Upper lobe of right lung (tissue), 1 donor: ENCODE measurements at regions not wholly inside any gene's neighbourhood (a gene's known extent, or its start where the extent isn't known, plus 50 kb on each side); places are given as distances from the start of the nearest gene placed in this dataset.
"Not testable (repeated sequence)": the region's sequence is repeated elsewhere in the genome, so short reads cannot be mapped to it uniquely, and the experiment has no call there.

ENCODE experiments used
- ATAC-seq: fragments of 200-7000 bp; cut with Tn5 transposase; one replicate; pipeline ENCODE4 v1.9.1; 2020; ENCODE audit warnings: mild to moderate bottlenecking, moderate library complexity
- DNase-seq: peaks from one replicate; pipeline ENCODE4 v3.0.0-alpha.2; 2020
- H3K27ac ChIP-seq: fragments of 200-600 bp; one replicate; pipeline ENCODE4 v1.8.0; 2022
- H3K27me3 ChIP-seq: fragments of 200-600 bp; one replicate; pipeline ENCODE4 v1.8.0; 2022; ENCODE audit warnings: mild to moderate bottlenecking
- H3K36me3 ChIP-seq: fragments of 200-600 bp; one replicate; pipeline ENCODE4 v1.8.0; 2022
- H3K4me1 ChIP-seq: fragments of 200-600 bp; one replicate; pipeline ENCODE4 v1.8.0; 2022
- H3K4me3 ChIP-seq: fragments of 200-600 bp; one replicate; pipeline ENCODE4 v1.8.0; 2022; ENCODE audit warnings: mild to moderate bottlenecking
- H3K9me3 ChIP-seq: fragments of 200-600 bp; one replicate; pipeline ENCODE4 v1.8.0; 2022
- intact Hi-C: fragments of 100-400 bp; cut with DNase I; formaldehyde crosslinking; loops from one replicate; pipeline ENCODE4 v1.11.0; 2022
- TF ChIP-seq, protein P1 (sequence below): fragments of 200-600 bp; IDR thresholded peaks from one replicate; pipeline ENCODE4 v1.8.0; 2022; ENCODE audit warnings: antibody characterized with exemption
- donor health status: DM: no; HTN: yes; CAD: no; lungs with severe emphysema.

DNA sequence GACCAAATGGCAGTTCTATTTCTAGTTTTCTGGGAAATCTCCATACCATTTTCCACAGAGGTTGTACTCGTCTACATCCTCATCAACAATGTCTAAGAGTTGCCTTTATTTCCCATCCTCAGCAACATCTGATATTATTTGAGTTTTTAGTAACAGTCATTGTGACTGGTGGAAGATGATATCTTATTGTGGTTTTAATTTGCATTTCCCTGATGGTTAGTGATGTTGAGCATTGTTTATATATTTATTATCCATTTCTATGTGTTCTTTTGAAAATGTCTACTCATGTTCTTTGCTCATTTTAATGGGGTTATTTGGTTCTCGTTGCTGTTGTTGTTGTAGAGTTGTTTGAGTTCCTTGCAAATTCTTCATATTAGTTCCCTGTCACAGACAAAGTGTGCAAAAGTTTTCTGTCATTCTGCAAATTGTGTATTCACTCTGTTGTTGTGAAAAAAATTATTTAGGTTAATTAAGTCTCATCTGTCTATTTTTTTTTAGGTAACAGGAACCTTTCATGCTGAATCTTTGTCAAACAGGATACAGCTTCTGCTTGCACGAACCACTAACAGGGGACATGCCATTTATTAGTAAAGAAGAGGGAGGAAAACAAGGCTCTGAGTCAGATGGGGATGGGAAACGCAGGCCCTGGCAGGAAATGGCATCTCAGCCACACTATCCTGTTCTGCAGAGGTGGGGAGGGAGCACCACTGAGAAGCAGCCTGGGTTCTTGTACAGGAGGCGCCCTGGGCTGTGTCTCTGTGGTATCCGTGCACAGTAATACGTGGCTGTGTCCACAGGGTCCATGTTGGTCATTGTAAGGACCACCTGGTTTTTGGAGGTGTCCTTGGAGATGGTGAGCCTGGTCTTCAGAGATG lies 1196.7 kb downstream of the TMEM121 start:
- H3K4me3 ChIP-seq, DNase-seq, H3K27me3 ChIP-seq, ATAC-seq, intact Hi-C loops, H3K27ac ChIP-seq, H3K9me3 ChIP-seq, H3K36me3 ChIP-seq, H3K4me1 ChIP-seq: not testable (repeated sequence)

GRCh38 chr14:106727962-106728361 lies 1201.6 kb downstream of the TMEM121 start:
- H3K4me1 ChIP-seq, H3K27me3 ChIP-seq, H3K4me3 ChIP-seq, DNase-seq, intact Hi-C loops, ATAC-seq, H3K9me3 ChIP-seq, H3K27ac ChIP-seq, H3K36me3 ChIP-seq: not testable (repeated sequence)

DNA sequence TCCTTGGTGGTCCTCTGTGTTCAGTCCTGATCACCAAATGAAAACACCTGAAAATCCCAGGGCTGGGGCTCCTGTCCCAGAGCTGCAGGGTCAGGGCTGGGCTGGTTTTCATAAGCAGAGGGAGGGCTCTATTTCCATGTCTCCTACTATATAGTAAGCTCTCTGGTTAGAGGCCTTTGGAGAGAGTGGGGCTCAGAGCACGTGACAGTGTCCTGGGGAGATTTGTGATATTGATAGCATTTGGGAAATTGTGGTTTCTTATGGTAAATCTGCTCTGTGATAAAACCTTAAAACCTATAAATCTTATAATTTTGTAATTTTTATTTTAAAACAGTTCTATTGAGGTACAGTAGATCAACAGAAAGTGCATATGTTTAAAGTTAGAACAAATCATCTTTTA lies 1202.2 kb downstream of the TMEM121 start:
- no peak overlapping the region for H3K4me3 ChIP-seq
- no peaks in the 10 kb centered on the region for H3K9me3 ChIP-seq
- H3K4me1 ChIP-seq, result no peaks in the 10 kb centered on the region
- no peak overlapping the region for H3K27ac ChIP-seq
- H3K27me3 ChIP-seq, result no peaks in the 10 kb centered on the region
- ATAC-seq (no peak), DNase-seq (no peak)
- intact Hi-C loops, result no loop called here
- TF ChIP-seq, protein P1, sequence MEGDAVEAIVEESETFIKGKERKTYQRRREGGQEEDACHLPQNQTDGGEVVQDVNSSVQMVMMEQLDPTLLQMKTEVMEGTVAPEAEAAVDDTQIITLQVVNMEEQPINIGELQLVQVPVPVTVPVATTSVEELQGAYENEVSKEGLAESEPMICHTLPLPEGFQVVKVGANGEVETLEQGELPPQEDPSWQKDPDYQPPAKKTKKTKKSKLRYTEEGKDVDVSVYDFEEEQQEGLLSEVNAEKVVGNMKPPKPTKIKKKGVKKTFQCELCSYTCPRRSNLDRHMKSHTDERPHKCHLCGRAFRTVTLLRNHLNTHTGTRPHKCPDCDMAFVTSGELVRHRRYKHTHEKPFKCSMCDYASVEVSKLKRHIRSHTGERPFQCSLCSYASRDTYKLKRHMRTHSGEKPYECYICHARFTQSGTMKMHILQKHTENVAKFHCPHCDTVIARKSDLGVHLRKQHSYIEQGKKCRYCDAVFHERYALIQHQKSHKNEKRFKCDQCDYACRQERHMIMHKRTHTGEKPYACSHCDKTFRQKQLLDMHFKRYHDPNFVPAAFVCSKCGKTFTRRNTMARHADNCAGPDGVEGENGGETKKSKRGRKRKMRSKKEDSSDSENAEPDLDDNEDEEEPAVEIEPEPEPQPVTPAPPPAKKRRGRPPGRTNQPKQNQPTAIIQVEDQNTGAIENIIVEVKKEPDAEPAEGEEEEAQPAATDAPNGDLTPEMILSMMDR, result no peak
- H3K36me3 ChIP-seq, result no peaks in the 10 kb centered on the region

- Histone ChIP-seq H3K4me3 (no peak overlapping the region), H3K9me3 (no peaks in the 10 kb centered on the region), H3K36me3 (no peaks in the 10 kb centered on the region), H3K27ac (no peak overlapping the region), H3K4me1 (no peaks in the 10 kb centered on the region), H3K27me3 (no peaks in the 10 kb centered on the region)
- no peak for DNase-seq
- TF ChIP-seq, protein P1, result no peak
- no peak for ATAC-seq
- intact Hi-C loops, result no loop called here
Measured at GRCh38 chr14:106729551-106729950, 1203.2 kb downstream of the TMEM121 start.

GRCh38 chr14:106733771-106734170 lies 1207.4 kb downstream of the TMEM121 start:
- TF ChIP-seq, protein P1, result no peak
- H3K27me3 ChIP-seq, result no peaks in the 10 kb centered on the region
- ATAC-seq (no peak), DNase-seq (no peak)
- intact Hi-C loops, result no loop called here
- no peak overlapping the region for H3K4me3 ChIP-seq
- no peaks in the 10 kb centered on the region for H3K4me1 ChIP-seq
- H3K9me3 ChIP-seq, result no peaks in the 10 kb centered on the region
- H3K27ac ChIP-seq, result no peak overlapping the region
- no peaks in the 10 kb centered on the region for H3K36me3 ChIP-seq

GRCh38 chr14:106737021-106737420 lies 1210.6 kb downstream of the TMEM121 start:
- no peak for ATAC-seq
- no peaks in the 10 kb centered on the region for H3K9me3 ChIP-seq

More at GRCh38 chr14:106737021-106737420, 1210.6 kb downstream of the TMEM121 start:
- DNase-seq, result no peak
- intact Hi-C loops, result no loop called here
- Histone ChIP-seq H3K27me3 (no peaks in the 10 kb centered on the region), H3K36me3 (no peaks in the 10 kb centered on the region), H3K4me1 (no peaks in the 10 kb centered on the region), H3K4me3 (no peak overlapping the region), H3K27ac (no peak overlapping the region)
- TF ChIP-seq, protein P1, result no peak
